ENCODE measurements at regions not wholly inside any gene's neighbourhood (a gene's known extent, or its start where the extent isn't known, plus 50 kb on each side); places are given as distances from the start of the nearest gene placed in this dataset.

GRCh38 chr15:38888701-38889221, 324.1 kb upstream of the RASGRP1 start:
- H3K4me3 ChIP-seq (replicated peaks in 1 of 3; ENCODE audit: insufficient read depth in 1 of 3, low read depth in 1 of 3, low read length in 3 of 3), result no peak overlapping the region
- FAIRE-seq (no peak), DNase-seq (ENCODE audit: low read depth, low spot score) (no peak)
- dilution Hi-C loops (cut with MboI; ENCODE audit: extremely low pct_ligation_motif_present, low sequenced_read_pairs), result no loop called here
- no peaks in the 10 kb centered on the region for H3K9me1 ChIP-seq (replicated peaks; ENCODE audit: control insufficient read depth, extremely low read depth, insufficient read depth, low read length)
- CTCF ChIA-PET, result interaction anchor here (1.5 kb wide), 1 partner anchor 102 kb away, joined by 5 read pairs; no protein-coding TSS in a partner anchor
- H3K27me3 ChIP-seq (ENCODE audit: control insufficient read depth in 2 of 2, insufficient read depth in 2 of 2, low read length in 2 of 2), result no peaks in the 10 kb centered on the region
- intact Hi-C loops (cut with micrococcal nuclease), result no loop called here
- no peak overlapping the region for H3K27ac ChIP-seq (ENCODE audit: insufficient read depth, low read depth, low read length)
- no peak overlapping the region for H3K4me2 ChIP-seq (ENCODE audit: insufficient read depth, low read length)
- H2AFZ ChIP-seq (ENCODE audit: low read depth, low read length), result no peak overlapping the region
- no peaks in the 10 kb centered on the region for H3K9me3 ChIP-seq (replicated peaks; ENCODE audit: control insufficient read depth, insufficient read depth, low read length)
- BruUV-seq (replicated peaks), result no TSS peak
- no peak for TF ChIP-seq POLR2A (IDR thresholded peaks at IDR 0.05; ENCODE audit: low read depth, low read length)
- no peak for TF ChIP-seq EZH2 (IDR thresholded peaks at IDR 0.05; ENCODE audit: borderline replicate concordance, low read depth, low read length, severe bottlenecking)
- no peak for TF ChIP-seq POLR2AphosphoS5 (IDR thresholded peaks at IDR 0.05; ENCODE audit: insufficient read depth, low read depth, low read length)
- no peak for TF ChIP-seq GATA2 (IDR thresholded peaks at IDR 0.05; ENCODE audit: insufficient read depth, insufficient read length, low read depth, low read length)
- no peak for TF ChIP-seq FOS (IDR thresholded peaks at IDR 0.05; ENCODE audit: borderline replicate concordance, insufficient read depth, low read length)
- no peak for TF ChIP-seq MYC (IDR thresholded peaks at IDR 0.05; ENCODE audit: low read depth, low read length)
- TF ChIP-seq, protein P1, sequence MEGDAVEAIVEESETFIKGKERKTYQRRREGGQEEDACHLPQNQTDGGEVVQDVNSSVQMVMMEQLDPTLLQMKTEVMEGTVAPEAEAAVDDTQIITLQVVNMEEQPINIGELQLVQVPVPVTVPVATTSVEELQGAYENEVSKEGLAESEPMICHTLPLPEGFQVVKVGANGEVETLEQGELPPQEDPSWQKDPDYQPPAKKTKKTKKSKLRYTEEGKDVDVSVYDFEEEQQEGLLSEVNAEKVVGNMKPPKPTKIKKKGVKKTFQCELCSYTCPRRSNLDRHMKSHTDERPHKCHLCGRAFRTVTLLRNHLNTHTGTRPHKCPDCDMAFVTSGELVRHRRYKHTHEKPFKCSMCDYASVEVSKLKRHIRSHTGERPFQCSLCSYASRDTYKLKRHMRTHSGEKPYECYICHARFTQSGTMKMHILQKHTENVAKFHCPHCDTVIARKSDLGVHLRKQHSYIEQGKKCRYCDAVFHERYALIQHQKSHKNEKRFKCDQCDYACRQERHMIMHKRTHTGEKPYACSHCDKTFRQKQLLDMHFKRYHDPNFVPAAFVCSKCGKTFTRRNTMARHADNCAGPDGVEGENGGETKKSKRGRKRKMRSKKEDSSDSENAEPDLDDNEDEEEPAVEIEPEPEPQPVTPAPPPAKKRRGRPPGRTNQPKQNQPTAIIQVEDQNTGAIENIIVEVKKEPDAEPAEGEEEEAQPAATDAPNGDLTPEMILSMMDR (IDR thresholded peaks at IDR 0.05; ENCODE audit: extremely low read depth in 1 of 2, insufficient read depth in 1 of 2, low read depth in 1 of 2, low read length in 2 of 2), result no peak
- no peak for TF ChIP-seq JUN (IDR thresholded peaks at IDR 0.05; ENCODE audit: borderline replicate concordance, insufficient read depth, insufficient read length, low read depth)
- no peak for TF ChIP-seq MAX (IDR thresholded peaks at IDR 0.05; ENCODE audit: insufficient read depth, insufficient read length)
- H3K79me2 ChIP-seq (ENCODE audit: control insufficient read depth, insufficient read depth, low read length), result no peaks in the 10 kb centered on the region
- no peaks in the 10 kb centered on the region for H3K36me3 ChIP-seq (ENCODE audit: control insufficient read depth in 2 of 2, extremely low read depth in 1 of 2, insufficient read depth in 2 of 2, low read length in 2 of 2)
- H3K9ac ChIP-seq (replicated peaks; ENCODE audit: extremely low read depth, insufficient read depth, low read length), result no peak overlapping the region
- no peaks in the 10 kb centered on the region for H4K20me1 ChIP-seq (replicated peaks; ENCODE audit: control insufficient read depth, extremely low read depth, insufficient read depth, low read length)
- peaks cover 44% of the 10 kb centered on the region for H3K4me1 ChIP-seq (ENCODE audit: control insufficient read depth, extremely low read depth, insufficient read depth, low read length)
- POLR2A ChIA-PET, result no interaction called here

Data from endothelial cell of umbilical vein (primary cell).